HK-2 (cell line): ENCODE measurements at regions not wholly inside any gene's neighbourhood (a gene's known extent, or its start where the extent isn't known, plus 50 kb on each side); places are given as distances from the start of the nearest gene placed in this dataset.

Experiments used
- DNase-seq: peaks from one replicate; pipeline ENCODE4 v3.0.0-alpha.2; 2018; ENCODE audit not compliant: unreplicated experiment

DNA sequence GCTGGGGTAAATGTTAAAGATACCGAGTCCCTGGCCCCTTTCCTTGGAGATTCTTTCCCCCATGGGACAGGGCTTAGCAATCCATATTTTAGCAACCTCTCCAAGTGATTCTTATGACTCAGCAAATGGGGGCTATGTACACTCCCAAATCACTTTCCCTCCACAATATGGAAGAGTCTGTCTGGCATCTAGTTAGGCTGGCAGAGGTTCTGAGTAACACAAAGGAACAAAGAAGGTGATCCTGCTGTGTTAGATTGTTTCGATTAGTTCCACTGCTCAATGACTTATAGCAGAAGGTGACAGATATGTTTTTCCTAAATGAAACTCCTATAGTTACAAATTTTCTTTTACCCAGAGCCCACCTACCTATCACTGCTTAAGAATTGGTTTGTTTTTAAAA is 154.0 kb upstream of the SYT13 start:
- DNase-seq = no peak

DNA sequence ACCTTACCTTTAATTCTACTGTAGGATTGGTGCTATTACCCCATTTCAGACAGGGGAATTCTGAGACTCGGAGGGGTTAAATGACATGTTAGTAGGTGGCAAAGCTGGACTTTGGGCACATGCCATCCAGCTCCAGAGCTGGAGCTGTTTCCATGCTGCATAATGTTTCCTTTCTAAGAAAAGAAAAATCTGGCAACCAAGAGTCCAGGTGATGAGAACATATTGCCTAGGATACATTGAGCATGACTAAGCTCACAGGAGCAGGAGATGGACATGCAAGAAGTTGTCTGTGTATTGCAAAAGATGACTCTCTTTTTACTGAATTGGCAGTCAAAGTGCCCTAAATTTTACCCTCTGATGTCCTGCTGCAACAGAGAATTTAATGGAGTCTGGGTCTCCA is 150.8 kb upstream of the SYT13 start:
- DNase-seq = no peak

DNA sequence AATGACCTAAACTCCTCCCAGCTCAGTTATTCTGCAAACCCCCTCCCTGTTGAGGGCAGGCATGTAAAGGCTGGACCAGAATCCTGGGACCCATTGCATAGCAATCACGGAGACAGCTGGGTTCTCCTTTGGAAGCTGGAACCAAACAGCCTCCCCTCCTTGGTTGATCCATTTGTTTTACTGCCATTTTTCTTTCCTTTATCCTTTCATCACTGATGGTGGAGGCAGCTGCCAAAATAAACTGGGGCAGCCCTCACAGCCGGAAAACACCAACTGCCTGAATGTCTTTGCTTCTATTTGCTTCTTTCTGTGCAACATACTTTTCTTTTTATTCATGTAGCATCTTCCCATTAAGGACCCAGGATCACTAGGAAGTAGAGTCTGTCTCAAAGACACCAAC is 150.0 kb upstream of the SYT13 start:
- DNase-seq = no peak

DNA sequence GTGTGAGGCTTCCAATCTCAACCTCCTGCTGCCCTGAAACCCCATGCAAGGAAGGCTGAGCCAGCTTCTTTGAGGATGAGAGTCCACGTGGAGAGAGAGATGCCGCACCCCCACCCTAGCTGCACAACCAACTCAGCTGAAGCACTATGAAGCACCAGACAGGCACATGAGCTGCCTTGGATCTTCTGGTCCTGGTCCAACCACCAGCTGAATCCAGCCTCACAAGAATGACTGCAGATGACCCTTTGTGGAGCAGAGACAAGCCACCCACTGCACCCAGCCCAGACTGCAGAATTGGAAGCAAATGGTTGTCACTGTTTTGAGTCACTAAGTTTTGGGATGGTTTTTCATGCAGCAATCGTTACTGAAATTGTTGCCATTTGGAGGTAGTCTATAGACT is 149.6 kb upstream of the SYT13 start:
- DNase-seq = no peak

DNA sequence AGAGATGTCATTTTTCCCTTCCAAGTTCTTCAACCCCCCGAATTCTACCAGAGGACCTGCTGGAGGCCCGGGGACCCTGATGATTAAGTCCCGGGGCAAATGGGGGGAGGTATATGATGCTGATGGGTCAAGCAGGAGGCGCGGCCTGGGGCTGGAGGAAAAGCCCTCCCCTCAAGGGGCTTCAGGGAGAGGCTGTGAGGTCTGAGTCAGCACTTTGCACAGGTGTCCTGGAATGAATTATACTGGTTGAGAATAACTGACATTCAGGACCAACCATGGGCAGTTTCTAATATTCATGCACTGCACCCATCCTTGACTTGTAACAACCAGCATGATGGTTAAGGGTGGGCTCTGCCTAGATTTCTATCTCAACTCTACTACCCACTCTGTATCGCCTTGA is 146.8 kb upstream of the SYT13 start:
- no peak for DNase-seq

DNA sequence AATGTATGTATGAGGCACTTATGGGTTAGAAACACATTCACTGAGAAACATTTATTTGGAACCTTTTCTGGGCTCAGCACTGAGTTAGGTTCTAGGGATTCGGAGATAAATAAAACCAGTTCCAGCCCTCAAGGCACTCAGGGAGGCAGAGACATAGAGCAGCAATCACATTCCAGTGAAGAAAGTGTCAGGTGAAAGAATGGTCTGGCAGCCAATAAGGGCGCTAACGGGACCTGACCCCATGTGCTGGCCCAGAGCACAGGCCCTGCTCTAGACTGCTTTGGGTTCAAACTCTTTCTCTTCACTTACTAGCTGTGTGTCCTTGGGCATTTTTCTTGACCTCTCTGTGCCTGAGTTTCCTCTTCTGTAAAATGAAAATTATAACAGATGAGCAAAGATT is 146.0 kb upstream of the SYT13 start:
- no peak for DNase-seq

DNA sequence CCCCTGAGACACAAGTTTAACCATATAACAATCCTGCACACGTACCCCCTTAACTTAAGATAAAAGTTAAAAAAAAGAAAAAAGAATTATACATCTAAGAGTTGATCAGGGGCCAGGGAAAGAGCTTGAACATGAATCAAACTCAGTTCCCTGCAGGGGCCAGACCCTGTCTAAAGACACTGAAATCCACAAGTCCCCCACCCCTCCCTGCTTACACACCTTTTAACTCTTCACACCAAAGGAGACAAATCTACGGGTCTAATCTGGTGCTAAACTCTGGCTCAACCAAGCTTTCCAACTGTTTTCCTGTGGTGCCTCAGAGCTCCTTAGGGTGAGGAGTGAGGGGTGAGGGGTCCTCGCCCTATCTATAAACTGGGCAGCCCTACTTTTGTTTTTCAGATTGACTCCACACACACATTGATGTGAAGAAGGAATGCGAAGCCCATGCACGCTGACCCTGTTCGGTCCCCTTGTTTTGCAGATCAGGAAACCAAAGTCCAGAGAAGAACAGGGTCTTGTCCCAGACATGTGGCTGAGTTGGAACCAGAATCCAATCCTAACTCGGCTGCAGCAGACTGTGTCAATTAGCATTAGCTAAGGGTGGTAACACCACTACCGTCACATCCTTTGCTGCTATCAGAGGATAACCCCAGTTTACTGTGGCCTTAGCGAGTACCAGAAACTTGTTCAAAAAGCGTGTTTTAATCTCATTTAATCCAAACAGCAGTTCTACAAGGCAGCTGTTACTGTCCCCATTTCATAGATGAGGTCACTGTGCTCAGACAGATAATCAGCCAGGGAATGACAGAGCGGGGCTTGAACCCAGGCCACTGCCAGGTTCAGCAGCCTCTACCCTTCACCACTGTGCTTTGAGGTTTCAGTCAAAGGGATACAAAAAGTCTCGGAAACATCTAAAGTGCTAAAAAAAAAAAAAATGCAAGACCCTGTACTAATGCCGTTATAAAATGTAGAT is 145.2 kb upstream of the SYT13 start:
- DNase-seq = no peak

DNA sequence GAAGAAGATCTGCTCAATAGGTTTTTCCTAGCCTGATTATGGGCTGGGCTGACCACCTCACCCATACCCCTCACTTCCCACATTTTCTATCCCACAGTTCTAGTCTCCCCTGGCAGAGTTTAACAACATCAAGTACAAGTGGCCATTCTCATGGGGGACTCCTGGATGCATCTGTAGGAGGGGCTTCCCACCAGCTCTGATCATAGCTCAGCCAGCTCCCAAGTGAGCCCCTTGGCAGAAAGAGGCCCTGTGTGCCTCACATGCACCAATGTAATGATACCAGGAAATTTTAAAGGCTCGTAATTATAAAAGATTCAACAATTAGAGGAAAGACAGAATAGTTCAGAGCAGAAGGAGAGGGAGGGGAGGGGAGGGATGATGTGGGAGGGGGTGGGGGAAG is 144.2 kb upstream of the SYT13 start:
- DNase-seq = no peak

DNA sequence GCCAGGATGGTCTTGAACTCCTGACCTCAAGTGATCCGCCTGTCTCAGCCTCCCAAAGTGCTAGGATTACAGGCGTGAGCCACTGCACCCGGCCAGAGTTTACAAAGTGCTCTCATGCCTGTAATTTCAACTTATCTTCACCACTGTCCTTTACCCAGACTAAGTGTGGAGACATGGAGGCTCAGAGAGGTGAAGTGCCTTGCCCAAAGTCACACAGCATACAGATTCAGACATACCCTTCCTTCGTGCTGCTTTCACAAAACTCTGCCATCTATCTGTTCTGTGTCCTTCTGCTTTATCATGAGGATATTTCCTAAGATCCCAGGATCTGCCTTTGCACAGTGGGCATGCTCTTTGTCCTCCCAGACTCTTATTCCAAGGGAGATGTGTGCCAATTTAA is 143.6 kb upstream of the SYT13 start:
- DNase-seq = no peak

DNA sequence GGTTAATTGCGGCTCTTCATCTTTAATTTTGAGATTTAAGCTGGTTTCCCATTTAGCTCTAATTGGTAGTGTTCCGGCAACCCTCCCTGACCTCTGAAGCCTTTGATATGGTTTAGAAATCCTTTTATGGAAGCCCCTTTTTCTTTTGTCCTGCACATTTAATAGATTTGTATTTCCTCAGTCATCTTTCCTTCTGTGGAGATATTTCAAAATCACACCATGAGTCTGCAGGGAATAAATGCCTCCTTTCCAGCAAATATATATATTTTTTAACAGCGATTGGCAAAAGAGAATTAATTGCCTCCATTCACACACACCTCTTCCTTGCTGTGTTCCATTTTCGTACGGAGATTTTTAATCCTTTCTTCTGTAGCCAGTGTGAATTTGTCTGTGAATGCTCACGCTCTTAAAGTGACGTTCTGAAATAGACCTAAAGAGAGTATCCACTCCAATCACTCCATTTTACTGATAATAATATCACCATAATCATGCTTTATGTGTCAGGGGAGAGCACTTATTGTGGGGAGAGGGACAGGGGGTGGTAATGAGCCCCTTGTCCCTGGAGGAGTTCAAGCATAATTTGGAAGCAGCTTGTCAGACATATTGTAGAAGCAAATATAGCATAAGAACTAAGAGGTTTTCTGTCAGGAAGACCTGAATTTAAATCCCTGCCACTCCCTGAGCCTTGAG is 142.5 kb upstream of the SYT13 start:
- DNase-seq = no peak

DNA sequence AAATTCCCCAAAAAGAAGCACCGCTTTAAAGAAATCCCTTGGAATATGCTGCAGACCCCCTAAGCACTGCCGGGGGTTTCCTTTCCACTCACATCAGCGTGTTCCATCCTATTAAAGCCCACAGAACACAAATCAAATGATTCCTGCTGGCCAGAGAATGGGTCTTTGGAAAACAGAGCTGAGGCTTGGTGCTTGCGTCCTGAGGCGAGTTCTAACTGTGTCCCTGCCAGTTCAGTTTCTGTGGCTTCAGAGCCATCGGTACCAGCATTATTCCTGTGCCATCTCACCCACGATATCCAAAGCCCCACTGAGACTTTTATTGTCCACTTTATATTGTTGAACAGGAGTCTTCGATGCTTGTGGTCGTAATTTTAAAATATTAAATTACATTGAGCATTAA is 142.0 kb upstream of the SYT13 start:
- no peak for DNase-seq

DNA sequence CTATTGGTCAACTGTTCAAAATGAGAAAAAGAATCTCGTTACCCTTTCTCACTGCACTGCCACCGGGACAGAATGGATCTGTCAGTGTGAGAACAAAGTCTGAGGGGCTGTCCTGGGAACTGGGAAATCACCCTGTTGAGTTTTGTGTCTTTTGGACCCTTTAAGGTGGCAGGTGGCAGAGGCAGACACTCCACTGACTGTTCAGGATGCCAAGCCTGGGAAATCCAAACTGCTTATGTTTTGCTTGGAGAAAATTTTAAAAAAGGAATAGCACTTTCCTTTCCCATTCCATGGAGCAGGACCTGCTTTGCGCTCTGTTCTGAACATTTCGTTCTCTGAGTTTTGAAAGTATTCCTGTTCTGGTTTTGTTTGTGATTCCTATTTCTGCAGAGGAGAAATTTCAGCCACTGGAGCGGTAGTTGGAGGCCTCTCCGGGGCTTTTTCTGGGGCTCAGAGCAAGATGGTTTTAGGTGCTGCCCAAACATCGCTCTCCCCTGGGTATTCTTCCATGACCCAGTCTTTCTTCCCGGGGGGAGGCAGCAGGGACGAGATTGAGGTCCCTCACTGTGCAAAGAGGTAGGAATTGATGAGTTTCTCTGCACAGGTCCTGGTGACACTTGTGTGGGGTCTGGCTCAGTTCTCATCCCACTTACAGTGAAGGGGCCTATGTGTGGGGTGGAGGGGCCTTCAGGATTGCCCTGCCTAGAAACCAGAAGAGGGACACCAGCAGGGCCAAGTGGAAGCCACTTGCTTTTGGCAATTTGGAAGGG is 138.5 kb upstream of the SYT13 start:
- DNase-seq = no peak

DNA sequence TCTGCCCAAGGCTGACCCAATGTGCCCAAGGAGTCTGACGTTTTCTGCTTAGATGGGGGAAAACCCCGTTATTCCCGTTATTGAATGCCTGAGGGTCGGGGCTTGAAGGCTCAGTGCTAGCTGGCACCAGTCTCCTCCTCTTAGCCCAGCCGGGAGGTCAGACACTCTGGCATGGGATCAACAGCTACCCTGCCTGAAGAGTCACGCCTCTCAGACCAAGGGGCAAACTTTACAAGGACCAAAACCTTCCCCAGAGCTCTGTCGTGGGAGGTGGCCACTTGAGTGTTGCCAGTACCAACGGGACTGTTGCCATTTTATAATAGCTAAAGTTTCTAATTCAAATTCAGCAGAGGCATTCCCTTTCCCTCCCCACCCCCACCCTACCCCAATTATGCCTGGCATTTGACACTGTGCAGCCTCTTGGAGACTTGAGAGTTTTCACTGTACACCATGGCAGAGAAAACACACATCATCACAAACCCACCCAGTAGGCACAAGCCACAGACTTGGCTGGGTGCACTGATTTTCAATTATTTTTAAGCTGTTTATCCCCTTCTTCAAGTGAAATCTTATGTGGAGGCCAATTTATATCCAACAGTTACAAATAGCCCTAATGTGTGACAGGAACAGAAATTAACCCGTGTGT is 137.5 kb upstream of the SYT13 start:
- DNase-seq = no peak

DNA sequence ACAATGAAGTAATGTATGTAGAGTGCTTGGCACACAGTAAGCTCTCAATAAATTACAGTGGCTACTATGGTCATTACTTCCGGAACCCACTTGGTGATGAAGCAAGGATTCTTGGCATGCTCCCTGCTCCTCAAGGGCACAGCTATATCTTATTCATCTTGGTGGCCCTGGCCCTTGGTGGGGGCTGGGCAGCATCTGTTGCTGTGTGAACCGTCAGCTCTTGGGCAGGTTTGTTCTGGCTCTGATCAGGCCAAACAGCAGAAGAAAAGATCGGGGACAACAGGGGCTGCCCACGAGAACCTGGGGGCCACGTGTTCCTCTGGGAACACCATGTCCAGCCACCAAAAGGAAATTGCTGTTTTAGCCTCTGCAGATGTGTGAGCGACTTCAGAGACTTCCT is 136.9 kb upstream of the SYT13 start:
- no peak for DNase-seq

DNA sequence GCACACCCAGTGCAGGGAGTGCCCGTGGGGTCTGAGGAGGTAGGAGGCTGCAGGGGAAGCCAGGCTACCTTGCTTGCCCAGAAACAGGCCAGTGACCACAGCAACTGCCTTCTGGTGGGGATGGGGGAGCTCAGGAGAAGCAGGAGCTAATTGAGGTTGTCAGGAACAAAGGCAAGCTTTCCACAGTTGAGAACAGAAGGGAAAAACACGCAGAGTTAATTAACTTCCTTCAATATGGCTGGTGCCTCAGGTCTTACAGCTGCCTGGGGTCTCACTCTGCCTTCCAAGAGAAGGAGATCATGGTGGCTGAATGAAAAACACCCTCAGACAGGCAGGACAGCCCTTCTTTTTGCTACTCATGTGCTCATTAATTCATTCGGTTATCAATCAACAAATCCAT is 127.9 kb upstream of the SYT13 start:
- DNase-seq = no peak

DNA sequence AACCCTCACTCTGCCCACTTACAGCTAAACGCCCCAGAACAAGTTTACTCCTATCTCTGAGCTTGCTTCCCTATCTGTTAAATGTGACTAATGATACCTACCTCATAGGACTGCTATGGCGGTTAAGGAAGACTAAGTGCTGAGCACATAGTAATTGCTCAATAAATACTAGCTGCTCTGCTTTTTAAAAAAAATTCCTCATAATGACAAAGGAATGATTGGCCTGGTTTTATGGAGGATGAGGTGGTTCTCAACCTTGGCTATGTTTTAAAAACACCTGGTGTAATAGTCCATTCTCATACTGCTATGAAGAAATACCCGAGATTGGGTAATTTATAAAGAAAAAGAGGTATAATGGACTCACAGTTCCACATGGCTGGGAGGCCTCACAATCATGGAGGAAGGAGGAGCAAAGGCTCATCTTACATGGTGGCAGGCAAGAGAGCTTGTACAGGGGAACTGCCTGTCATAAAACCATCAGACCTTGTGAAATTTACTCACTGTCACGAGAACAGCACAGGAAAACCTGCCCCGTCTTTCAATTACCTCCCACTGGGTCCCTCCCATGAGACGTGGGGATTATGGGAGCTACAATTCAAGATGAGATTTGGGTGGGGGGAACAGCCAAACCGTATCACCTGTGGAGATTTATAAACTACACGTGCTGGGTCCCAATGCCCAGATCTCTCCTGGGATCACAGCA is 127.2 kb upstream of the SYT13 start:
- no peak for DNase-seq

DNA sequence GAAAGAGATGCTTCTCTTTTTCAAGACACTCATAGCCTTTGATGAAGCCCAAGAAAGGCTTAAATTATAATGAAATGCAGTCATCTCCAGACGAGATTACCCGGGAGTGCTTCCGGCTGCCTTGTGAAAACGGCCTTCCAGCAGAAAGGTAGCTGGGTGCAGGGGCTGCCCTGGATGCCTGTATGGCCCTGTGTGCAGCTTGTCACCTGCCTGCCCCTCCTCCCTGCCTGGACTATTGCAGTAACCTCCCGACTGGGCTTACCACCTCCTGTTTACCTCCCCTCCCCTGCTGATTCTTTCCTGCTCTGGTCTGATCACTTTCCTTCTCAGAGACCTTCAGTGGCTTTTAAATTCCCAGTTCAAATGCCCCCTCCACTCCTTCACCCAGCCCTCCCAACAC is 126.4 kb upstream of the SYT13 start:
- DNase-seq = no peak

DNA sequence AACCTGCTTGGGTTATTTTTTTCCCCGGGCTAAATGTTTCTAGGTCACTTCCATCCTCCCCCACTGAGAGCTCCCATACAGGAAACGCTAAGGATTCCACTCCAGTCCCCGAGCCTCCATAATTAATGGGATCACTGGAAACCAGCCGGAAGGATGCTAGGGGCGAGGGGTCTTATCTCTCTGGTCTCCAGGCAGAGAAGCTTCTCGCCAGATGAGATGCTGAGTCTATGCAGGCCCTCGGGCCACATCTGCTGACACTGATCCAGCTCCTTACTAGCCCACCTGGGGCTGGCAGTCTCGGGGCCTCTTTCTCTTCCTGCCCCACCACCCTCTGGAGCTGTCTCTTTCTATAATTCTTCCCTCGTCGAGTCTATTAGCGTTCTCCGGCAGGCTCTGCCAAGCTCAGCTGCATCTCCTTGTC is 125.9 kb upstream of the SYT13 start:
- no peak for DNase-seq

DNA sequence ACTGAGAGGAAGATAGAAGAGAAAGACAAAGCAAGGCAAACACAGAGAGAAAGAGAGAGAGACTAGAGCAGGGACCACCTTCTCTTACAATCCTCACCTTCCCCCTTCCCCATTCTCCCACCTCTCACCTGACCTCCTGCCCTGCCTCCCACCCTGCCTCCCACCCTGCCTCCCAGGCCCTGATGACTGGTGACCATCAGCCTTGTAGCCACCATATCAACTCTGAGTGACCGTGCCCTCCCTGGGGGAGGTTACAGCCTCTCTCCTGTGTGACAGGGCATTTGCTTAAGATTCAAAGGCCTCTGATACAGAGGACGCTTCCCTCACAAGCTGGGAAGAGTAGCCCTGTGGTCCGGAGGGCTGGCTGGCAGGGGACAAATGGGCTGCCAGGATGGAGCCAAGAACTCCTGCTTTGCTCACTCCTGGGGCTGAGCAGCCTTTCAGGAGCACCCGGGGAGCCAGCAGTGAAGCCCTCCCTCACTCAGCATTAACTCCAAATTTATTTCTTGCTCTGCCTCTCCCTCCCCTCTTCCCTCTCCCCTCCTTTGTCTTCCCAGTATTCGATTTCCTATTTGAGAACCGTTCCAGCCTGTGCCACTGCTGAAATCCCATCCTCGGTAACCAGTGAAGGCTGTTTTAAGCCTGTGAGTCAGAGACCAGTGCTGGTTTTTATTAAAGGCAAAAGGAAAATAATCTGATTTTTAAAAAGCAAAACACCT is 125.2 kb upstream of the SYT13 start:
- no peak for DNase-seq

DNA sequence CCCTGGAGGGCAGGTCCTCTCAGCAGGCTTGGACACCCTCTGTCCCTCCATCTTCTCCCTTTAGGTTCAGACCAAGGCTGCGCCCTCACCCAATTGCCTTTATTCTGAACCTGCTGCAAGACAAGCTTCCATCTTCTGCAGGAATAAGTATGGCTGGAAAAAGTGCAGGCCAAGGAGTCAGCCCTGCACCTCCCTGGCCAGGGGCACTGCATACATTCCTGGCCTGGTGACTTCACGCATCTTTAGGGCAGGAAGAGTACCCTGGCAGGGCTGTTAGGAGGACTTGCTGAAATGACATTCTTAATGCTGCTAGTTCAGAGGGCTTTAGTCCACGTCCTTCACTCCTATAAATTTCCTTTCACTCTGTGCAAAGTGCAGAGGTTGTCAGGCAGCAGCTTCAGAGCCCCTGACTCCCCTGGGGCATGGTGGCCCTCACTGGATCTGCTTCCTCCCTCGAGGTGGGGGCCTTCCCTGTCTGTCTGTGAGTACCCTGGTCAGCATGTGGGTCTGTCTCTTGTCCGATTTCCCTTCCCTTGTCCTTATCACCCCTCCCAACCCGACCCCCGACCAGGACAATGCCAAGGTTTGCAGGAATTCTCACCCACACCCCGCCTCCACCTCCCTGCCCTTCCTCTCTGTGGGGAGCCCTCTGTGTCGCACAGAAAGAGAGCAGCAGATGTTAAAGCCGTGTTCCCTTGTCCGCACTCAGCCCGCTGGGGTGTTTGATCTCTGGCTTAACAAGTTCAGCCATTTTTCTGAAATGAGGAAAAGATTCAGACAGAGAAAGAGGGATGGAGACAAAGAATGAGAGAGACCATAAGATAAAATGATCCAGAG is 124.5 kb upstream of the SYT13 start:
- DNase-seq = no peak
